ENCODE measurements at regions not wholly inside any gene's neighbourhood (a gene's known extent, or its start where the extent isn't known, plus 50 kb on each side); places are given as distances from the start of the nearest gene placed in this dataset.

- no peak for TF ChIP-seq CTCF (IDR thresholded peaks at IDR 0.05; ENCODE audit: low read depth, low read length)
- Histone ChIP-seq H3K27ac (no peak overlapping the region), H3K9me3 (ENCODE audit: low read depth) (no peaks in the 10 kb centered on the region), H3K4me1 (ENCODE audit: low read depth) (no peaks in the 10 kb centered on the region), H3K27me3 (no peaks in the 10 kb centered on the region), H3K4me3 (no peak overlapping the region), H3K36me3 (no peaks in the 10 kb centered on the region)
- no peak for DNase-seq (ENCODE audit: low read depth in 1 of 2, low spot score in 1 of 2)
Measured at GRCh38 chr4:116860891-116861290, 224.5 kb downstream of the TRAM1L1 start.

GRCh38 chr4:116849620-116850019 lies 235.8 kb downstream of the TRAM1L1 start:
- DNase-seq (ENCODE audit: low read depth in 1 of 2, low spot score in 1 of 2): no peak
- no peak for TF ChIP-seq CTCF (IDR thresholded peaks at IDR 0.05; ENCODE audit: low read depth, low read length)

GRCh38 chr4:116847616-116848015 lies 237.8 kb downstream of the TRAM1L1 start:
- Histone ChIP-seq H3K4me3 (no peak overlapping the region), H3K4me1 (ENCODE audit: low read depth) (no peaks in the 10 kb centered on the region), H3K27me3 (no peaks in the 10 kb centered on the region), H3K27ac (no peak overlapping the region), H3K9me3 (ENCODE audit: low read depth) (no peaks in the 10 kb centered on the region), H3K36me3 (no peaks in the 10 kb centered on the region)
- TF ChIP-seq CTCF (IDR thresholded peaks at IDR 0.05; ENCODE audit: low read depth, low read length): no peak
- no peak for DNase-seq (ENCODE audit: low read depth in 1 of 2, low spot score in 1 of 2)

More at GRCh38 chr4:116849620-116850019, 235.8 kb downstream of the TRAM1L1 start:
- H3K27me3 ChIP-seq: no peaks in the 10 kb centered on the region
- H3K4me3 ChIP-seq: no peak overlapping the region
- H3K4me1 ChIP-seq (ENCODE audit: low read depth): no peaks in the 10 kb centered on the region
- H3K9me3 ChIP-seq (ENCODE audit: low read depth): no peaks in the 10 kb centered on the region
- H3K27ac ChIP-seq: no peak overlapping the region
- no peaks in the 10 kb centered on the region for H3K36me3 ChIP-seq

- DNase-seq (ENCODE audit: low read depth in 1 of 2, low spot score in 1 of 2): peak in 1 of 2 donors; percentile 3
- no peaks in the 10 kb centered on the region for H3K9me3 ChIP-seq (ENCODE audit: low read depth)
- no peak overlapping the region for H3K27ac ChIP-seq
- no peaks in the 10 kb centered on the region for H3K36me3 ChIP-seq
- no peak for TF ChIP-seq CTCF (IDR thresholded peaks at IDR 0.05; ENCODE audit: low read depth, low read length)
- H3K4me1 ChIP-seq (ENCODE audit: low read depth): no peaks in the 10 kb centered on the region
- H3K27me3 ChIP-seq: no peaks in the 10 kb centered on the region
- no peak overlapping the region for H3K4me3 ChIP-seq
Measured at GRCh38 chr4:116839826-116840225, 245.6 kb downstream of the TRAM1L1 start.

GRCh38 chr4:116838609-116839008 lies 246.8 kb downstream of the TRAM1L1 start:
- no peaks in the 10 kb centered on the region for H3K9me3 ChIP-seq (ENCODE audit: low read depth)
- no peaks in the 10 kb centered on the region for H3K36me3 ChIP-seq
- no peaks in the 10 kb centered on the region for H3K27me3 ChIP-seq
- no peak overlapping the region for H3K4me3 ChIP-seq
- no peaks in the 10 kb centered on the region for H3K4me1 ChIP-seq (ENCODE audit: low read depth)
- no peak for DNase-seq (ENCODE audit: low read depth in 1 of 2, low spot score in 1 of 2)
- no peak for TF ChIP-seq CTCF (IDR thresholded peaks at IDR 0.05; ENCODE audit: low read depth, low read length)
- no peak overlapping the region for H3K27ac ChIP-seq

- Histone ChIP-seq H3K27me3 (no peaks in the 10 kb centered on the region), H3K36me3 (no peaks in the 10 kb centered on the region), H3K27ac (no peak overlapping the region), H3K4me3 (no peak overlapping the region), H3K9me3 (ENCODE audit: low read depth) (no peaks in the 10 kb centered on the region), H3K4me1 (ENCODE audit: low read depth) (no peaks in the 10 kb centered on the region)
- TF ChIP-seq CTCF (IDR thresholded peaks at IDR 0.05; ENCODE audit: low read depth, low read length): no peak
- DNase-seq (ENCODE audit: low read depth in 1 of 2, low spot score in 1 of 2): no peak
Measured at GRCh38 chr4:116829187-116829586, 256.2 kb downstream of the TRAM1L1 start.
